Central memory CD8-positive, alpha-beta T cell (primary cell): ENCODE measurements at regions not wholly inside any gene's neighbourhood (a gene's known extent, or its start where the extent isn't known, plus 50 kb on each side); places are given as distances from the start of the nearest gene placed in this dataset.

Experiments
- ATAC-seq: fragments of 150-1000 bp; cut with Tn5 transposase; replicated peaks from 2 replicates; pipeline ENCODE4 v1.10.0; 2022; ENCODE audit warnings: mild to moderate bottlenecking, moderate FRiP score, moderate number of reproducible peaks; ENCODE audit not compliant: poor library complexity, severe bottlenecking; ENCODE audit errors: extremely low read depth
- DNase-seq, 2 donors: peaks; one replicate each; pipeline ENCODE4 v3.0.0; 2021; ENCODE audit warnings: low spot score in 2 of 2
- H3K27ac Mint-ChIP-seq: one replicate; pipeline ENCODE4 v1.8.0; 2022; ENCODE audit warnings: low read depth, mild to moderate bottlenecking, moderate library complexity, mixed read lengths
- H3K27me3 Mint-ChIP-seq: one replicate; pipeline ENCODE4 v1.8.0; 2022; ENCODE audit warnings: mixed read lengths
- H3K36me3 Mint-ChIP-seq: one replicate; pipeline ENCODE4 v1.8.0; 2022; ENCODE audit warnings: mild to moderate bottlenecking, moderate library complexity, mixed read lengths; ENCODE audit not compliant: insufficient read depth
- H3K4me1 Mint-ChIP-seq: one replicate; pipeline ENCODE4 v1.8.0; 2022; ENCODE audit warnings: mixed read lengths
- H3K4me3 Mint-ChIP-seq: one replicate; pipeline ENCODE4 v1.8.0; 2022; ENCODE audit warnings: mild to moderate bottlenecking, moderate library complexity, mixed read lengths
- H3K9me3 Mint-ChIP-seq: one replicate; pipeline ENCODE4 v1.8.0; 2022; ENCODE audit warnings: mixed read lengths

- H3K9me3 Mint-ChIP-seq, result peaks cover 16% of the 10 kb centered on the region
- H3K27ac Mint-ChIP-seq, result no peak overlapping the region
- no peaks in the 10 kb centered on the region for H3K36me3 Mint-ChIP-seq
- ATAC-seq, result no peak
- H3K4me3 Mint-ChIP-seq, result no peak overlapping the region
- DNase-seq, result no peak
- H3K4me1 Mint-ChIP-seq, result no peaks in the 10 kb centered on the region
- no peaks in the 10 kb centered on the region for H3K27me3 Mint-ChIP-seq
Measured at GRCh38 chr4:96786306-96786705, 946.4 kb downstream of the PDHA2 start.

- ATAC-seq, result no peak
- peaks cover 27% of the 10 kb centered on the region for H3K9me3 Mint-ChIP-seq
- no peak for DNase-seq
- H3K4me3 Mint-ChIP-seq, result no peak overlapping the region
- H3K27me3 Mint-ChIP-seq, result no peaks in the 10 kb centered on the region
- no peak overlapping the region for H3K27ac Mint-ChIP-seq
- no peaks in the 10 kb centered on the region for H3K36me3 Mint-ChIP-seq
- H3K4me1 Mint-ChIP-seq, result no peaks in the 10 kb centered on the region
Measured at GRCh38 chr4:96787766-96788165, 947.9 kb downstream of the PDHA2 start.

- Mint-ChIP-seq H3K9me3 (peaks cover 5% of the 10 kb centered on the region), H3K27ac (no peak overlapping the region), H3K4me1 (no peaks in the 10 kb centered on the region), H3K27me3 (no peaks in the 10 kb centered on the region), H3K36me3 (no peaks in the 10 kb centered on the region), H3K4me3 (no peak overlapping the region)
- DNase-seq (no peak), ATAC-seq (no peak)
Measured at GRCh38 chr4:96809563-96809962, 969.7 kb downstream of the PDHA2 start.

GRCh38 chr4:96827086-96827485, 987.2 kb downstream of the PDHA2 start:
- Mint-ChIP-seq H3K4me3 (no peak overlapping the region), H3K27ac (no peak overlapping the region), H3K4me1 (no peaks in the 10 kb centered on the region), H3K36me3 (no peaks in the 10 kb centered on the region), H3K27me3 (no peaks in the 10 kb centered on the region), H3K9me3 (peaks cover 20% of the 10 kb centered on the region)
- no peak for ATAC-seq
- DNase-seq, result no peak

- Mint-ChIP-seq H3K4me3 (no peak overlapping the region), H3K9me3 (peaks cover 16% of the 10 kb centered on the region), H3K36me3 (no peaks in the 10 kb centered on the region), H3K27ac (no peak overlapping the region), H3K27me3 (no peaks in the 10 kb centered on the region), H3K4me1 (no peaks in the 10 kb centered on the region)
- DNase-seq (no peak), ATAC-seq (no peak)
Measured at GRCh38 chr4:96833831-96834230, 993.9 kb downstream of the PDHA2 start.

GRCh38 chr4:96835991-96836390, 996.1 kb downstream of the PDHA2 start:
- H3K4me1 Mint-ChIP-seq, result no peaks in the 10 kb centered on the region
- DNase-seq, result no peak
- no peak overlapping the region for H3K4me3 Mint-ChIP-seq
- no peaks in the 10 kb centered on the region for H3K27me3 Mint-ChIP-seq
- ATAC-seq, result no peak
- no peak overlapping the region for H3K27ac Mint-ChIP-seq
- no peaks in the 10 kb centered on the region for H3K36me3 Mint-ChIP-seq
- H3K9me3 Mint-ChIP-seq, result peaks cover 11% of the 10 kb centered on the region

GRCh38 chr4:96839441-96839840, 999.5 kb downstream of the PDHA2 start:
- Mint-ChIP-seq H3K36me3 (no peaks in the 10 kb centered on the region), H3K27ac (no peak overlapping the region), H3K4me3 (no peak overlapping the region), H3K27me3 (no peaks in the 10 kb centered on the region), H3K9me3 (peaks cover 14% of the 10 kb centered on the region), H3K4me1 (no peaks in the 10 kb centered on the region)
- ATAC-seq (no peak), DNase-seq (no peak)

- no peaks in the 10 kb centered on the region for H3K4me1 Mint-ChIP-seq
- H3K4me3 Mint-ChIP-seq, result no peak overlapping the region
- H3K9me3 Mint-ChIP-seq, result peaks cover 6% of the 10 kb centered on the region
- H3K36me3 Mint-ChIP-seq, result no peaks in the 10 kb centered on the region
- DNase-seq, result no peak
- no peaks in the 10 kb centered on the region for H3K27me3 Mint-ChIP-seq
- no peak for ATAC-seq
- H3K27ac Mint-ChIP-seq, result no peak overlapping the region
Measured at GRCh38 chr4:96841801-96842200, 1001.9 kb downstream of the PDHA2 start.

- Mint-ChIP-seq H3K4me1 (no peaks in the 10 kb centered on the region), H3K36me3 (no peaks in the 10 kb centered on the region), H3K27ac (no peak overlapping the region)
Measured at GRCh38 chr4:96844858-96845490, 1005.1 kb downstream of the PDHA2 start.

GRCh38 chr4:96845819-96846218, 1005.9 kb downstream of the PDHA2 start:
- Mint-ChIP-seq H3K36me3 (no peaks in the 10 kb centered on the region), H3K4me3 (no peak overlapping the region), H3K9me3 (peaks cover 12% of the 10 kb centered on the region), H3K4me1 (no peaks in the 10 kb centered on the region), H3K27me3 (no peaks in the 10 kb centered on the region), H3K27ac (no peak overlapping the region)
- no peak for ATAC-seq
- no peak for DNase-seq

More at GRCh38 chr4:96844858-96845490, 1005.1 kb downstream of the PDHA2 start:
- no peak for ATAC-seq
- Mint-ChIP-seq H3K4me3 (no peak overlapping the region), H3K27me3 (no peaks in the 10 kb centered on the region), H3K9me3 (peaks cover 12% of the 10 kb centered on the region)
- DNase-seq, result no peak

- Mint-ChIP-seq H3K4me3 (no peak overlapping the region), H3K4me1 (no peaks in the 10 kb centered on the region), H3K27ac (no peak overlapping the region), H3K27me3 (no peaks in the 10 kb centered on the region), H3K9me3 (peaks cover 14% of the 10 kb centered on the region), H3K36me3 (no peaks in the 10 kb centered on the region)
- ATAC-seq, result no peak
- DNase-seq, result no peak
Measured at GRCh38 chr4:96874657-96875056, 1034.8 kb downstream of the PDHA2 start.

- Mint-ChIP-seq H3K27ac (no peak overlapping the region), H3K9me3 (peaks cover 20% of the 10 kb centered on the region), H3K27me3 (no peaks in the 10 kb centered on the region), H3K4me1 (no peaks in the 10 kb centered on the region), H3K36me3 (no peaks in the 10 kb centered on the region), H3K4me3 (no peak overlapping the region)
- no peak for DNase-seq
- ATAC-seq, result no peak
Measured at GRCh38 chr4:96879527-96879926, 1039.6 kb downstream of the PDHA2 start.

- H3K4me1 Mint-ChIP-seq, result no peaks in the 10 kb centered on the region
Measured at GRCh38 chr4:96887857-96888256, 1048.0 kb downstream of the PDHA2 start.

More at GRCh38 chr4:96887857-96888256, 1048.0 kb downstream of the PDHA2 start:
- no peak overlapping the region for H3K4me3 Mint-ChIP-seq
- no peak for ATAC-seq
- H3K36me3 Mint-ChIP-seq, result no peaks in the 10 kb centered on the region
- peaks cover 19% of the 10 kb centered on the region for H3K9me3 Mint-ChIP-seq
- H3K27ac Mint-ChIP-seq, result no peak overlapping the region
- H3K27me3 Mint-ChIP-seq, result no peaks in the 10 kb centered on the region
- DNase-seq, result no peak
